ENCODE measurements at regions not wholly inside any gene's neighbourhood (a gene's known extent, or its start where the extent isn't known, plus 50 kb on each side); places are given as distances from the start of the nearest gene placed in this dataset.

GRCh38 chr16:65876056-65876408 is 490.5 kb upstream of the CDH5 start:
- no peak for DNase-seq

- no peak for DNase-seq
Measured at GRCh38 chr16:65875381-65876055, 491.0 kb upstream of the CDH5 start.

- no peak for DNase-seq
Measured at GRCh38 chr16:65869261-65869660, 497.2 kb upstream of the CDH5 start.

- DNase-seq, result no peak
Measured at GRCh38 chr16:65867276-65867960, 499.1 kb upstream of the CDH5 start.

- no peak for DNase-seq
Measured at GRCh38 chr16:65863236-65863635, 503.3 kb upstream of the CDH5 start.

GRCh38 chr16:65861131-65861731 is 505.3 kb upstream of the CDH5 start:
- no peak for DNase-seq

- DNase-seq, result no peak
Measured at GRCh38 chr16:65855171-65856145, 511.0 kb upstream of the CDH5 start.

GRCh38 chr16:65846210-65846602 is 520.3 kb upstream of the CDH5 start:
- DNase-seq, result no peak

GRCh38 chr16:65845466-65846209 is 520.9 kb upstream of the CDH5 start:
- no peak for DNase-seq

GRCh38 chr16:65843941-65844340 is 522.5 kb upstream of the CDH5 start:
- no peak for DNase-seq

- DNase-seq, result no peak
Measured at GRCh38 chr16:65842067-65842466, 524.4 kb upstream of the CDH5 start.

GRCh38 chr16:65838001-65838400 is 528.5 kb upstream of the CDH5 start:
- no peak for DNase-seq

- DNase-seq, result no peak
Measured at GRCh38 chr16:65837464-65837863, 529.0 kb upstream of the CDH5 start.

- DNase-seq, result no peak
Measured at GRCh38 chr16:65834688-65835087, 531.8 kb upstream of the CDH5 start.

GRCh38 chr16:65833171-65833871 is 533.2 kb upstream of the CDH5 start:
- DNase-seq, result no peak

GRCh38 chr16:65832679-65833078 is 533.8 kb upstream of the CDH5 start:
- no peak for DNase-seq

GRCh38 chr16:65831903-65832666 is 534.4 kb upstream of the CDH5 start:
- no peak for DNase-seq

GRCh38 chr16:65829076-65829475 is 537.4 kb upstream of the CDH5 start:
- DNase-seq, result no peak

GRCh38 chr16:65828296-65828695 is 538.2 kb upstream of the CDH5 start:
- no peak for DNase-seq

- DNase-seq, result no peak
Measured at GRCh38 chr16:65827231-65827630, 539.3 kb upstream of the CDH5 start.
